Ectodermal cell (in vitro differentiated cells): ENCODE measurements at regions not wholly inside any gene's neighbourhood (a gene's known extent, or its start where the extent isn't known, plus 50 kb on each side); places are given as distances from the start of the nearest gene placed in this dataset.

ENCODE experiments used
- H3K27ac ChIP-seq: 2 replicates; pipeline ENCODE4 v1.7.0; 2013; ENCODE audit warnings: mild to moderate bottlenecking, low read depth, low read length; ENCODE audit not compliant: insufficient read depth, poor library complexity, severe bottlenecking
- H3K27me3 ChIP-seq: 2 replicates; pipeline ENCODE4 v1.7.0; 2013; ENCODE audit warnings: mild to moderate bottlenecking, low read length; ENCODE audit not compliant: insufficient read depth, control insufficient read depth, poor library complexity, severe bottlenecking
- H3K36me3 ChIP-seq: one replicate; pipeline ENCODE4 v1.7.0; 2013; ENCODE audit warnings: low read length; ENCODE audit not compliant: control insufficient read depth, insufficient read depth
- H3K4me1 ChIP-seq: one replicate; pipeline ENCODE4 v1.7.0; 2013; ENCODE audit warnings: low read length; ENCODE audit not compliant: control insufficient read depth, insufficient read depth
- H3K4me3 ChIP-seq: 2 replicates; pipeline ENCODE4 v1.7.0; 2013; ENCODE audit warnings: low read depth, low read length, control low read depth; ENCODE audit not compliant: insufficient read depth
- H3K9me3 ChIP-seq: 2 replicates; pipeline ENCODE4 v1.7.0; 2013; ENCODE audit warnings: mild to moderate bottlenecking, low read length, moderate library complexity; ENCODE audit not compliant: control insufficient read depth
- WGBS, 2 experiments: methylation state at CpG; one replicate each; pipeline ENCODE4 v1.1.7; 2013; ENCODE audit warnings: missing lambda C conversion rate in 2 of 2; 5-methylcytosine and 5-hydroxymethylcytosine counted together

DNA sequence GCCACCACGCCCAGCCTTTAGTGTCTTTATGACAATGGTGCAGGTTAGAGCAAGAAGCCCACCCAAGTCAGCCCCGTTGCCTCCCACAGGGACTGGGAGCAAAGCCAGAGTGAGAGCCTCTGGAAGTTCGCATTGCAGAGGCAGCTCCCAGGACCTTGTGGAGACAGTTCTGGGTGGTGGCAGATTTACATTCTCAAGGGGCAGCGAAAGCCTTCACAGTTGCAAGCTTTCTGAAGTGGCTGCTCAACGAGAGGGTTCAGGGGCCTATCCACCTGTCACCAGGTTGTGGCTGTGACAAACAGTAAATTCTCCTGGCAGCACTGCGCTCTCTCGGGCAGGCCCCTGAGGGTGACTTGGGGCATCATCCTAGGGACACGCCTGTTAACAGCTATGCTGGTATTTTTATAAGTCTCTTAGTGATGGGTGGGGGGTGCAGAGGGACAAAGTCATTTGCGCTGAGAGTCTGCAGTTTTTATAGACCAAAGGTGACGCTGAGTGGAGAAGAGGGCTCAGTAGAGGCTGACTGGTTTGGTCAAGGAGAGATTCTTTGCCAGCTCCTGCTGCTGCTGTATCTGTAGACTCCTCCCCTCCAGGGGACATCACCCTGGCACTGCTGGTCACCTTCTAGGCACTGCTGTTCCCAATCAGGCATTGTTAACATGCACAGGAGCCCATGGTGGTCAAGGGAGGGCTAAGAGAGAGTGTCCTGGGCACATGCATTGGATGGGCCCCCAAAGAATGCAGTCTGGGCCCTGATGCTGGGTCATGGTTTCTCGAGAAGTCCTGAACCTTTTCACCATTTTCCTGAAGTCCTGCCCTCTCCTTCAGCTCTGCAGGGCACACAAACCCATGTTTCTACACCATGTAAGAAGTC, 57.5 kb upstream of the KLF13 start:
- no peak overlapping the region for H3K27ac ChIP-seq
- 93 to 94% methylated on average over 11 of the region's 11 CpGs for WGBS, 2 experiments
- no peaks in the 10 kb centered on the region for H3K9me3 ChIP-seq
- H3K36me3 ChIP-seq: no peaks in the 10 kb centered on the region
- no peak overlapping the region for H3K4me3 ChIP-seq
- peaks cover 13% of the 10 kb centered on the region for H3K4me1 ChIP-seq
- H3K27me3 ChIP-seq: no peaks in the 10 kb centered on the region

GRCh38 chr15:31269816-31270575, 56.6 kb upstream of the KLF13 start:
- peaks cover 12% of the 10 kb centered on the region for H3K4me1 ChIP-seq
- no peak overlapping the region for H3K4me3 ChIP-seq
- H3K27me3 ChIP-seq: no peaks in the 10 kb centered on the region
- H3K27ac ChIP-seq: no peak overlapping the region
- H3K9me3 ChIP-seq: no peaks in the 10 kb centered on the region
- 92 to 96% methylated on average over 5 of the region's 5 CpGs for WGBS, 2 experiments
- H3K36me3 ChIP-seq: no peaks in the 10 kb centered on the region

GRCh38 chr15:31270767-31271166, 55.9 kb upstream of the KLF13 start:
- Histone ChIP-seq H3K36me3 (no peaks in the 10 kb centered on the region), H3K9me3 (no peaks in the 10 kb centered on the region), H3K4me1 (peaks cover 4% of the 10 kb centered on the region), H3K4me3 (no peak overlapping the region), H3K27me3 (no peaks in the 10 kb centered on the region), H3K27ac (no peak overlapping the region)
- WGBS, 2 experiments: 68 to 82% methylated on average over 2 of the region's 2 CpGs

GRCh38 chr15:31271224-31271635, 55.4 kb upstream of the KLF13 start:
- Histone ChIP-seq H3K4me1 (no peaks in the 10 kb centered on the region), H3K9me3 (no peaks in the 10 kb centered on the region), H3K27ac (no peak overlapping the region), H3K36me3 (no peaks in the 10 kb centered on the region), H3K4me3 (no peak overlapping the region), H3K27me3 (no peaks in the 10 kb centered on the region)
- WGBS, 2 experiments: 92 to 95% methylated on average over 10 of the region's 10 CpGs

GRCh38 chr15:31271711-31272557, 54.7 kb upstream of the KLF13 start:
- Histone ChIP-seq H3K36me3 (no peaks in the 10 kb centered on the region), H3K27me3 (no peaks in the 10 kb centered on the region), H3K4me3 (no peak overlapping the region), H3K27ac (no peak overlapping the region), H3K9me3 (no peaks in the 10 kb centered on the region), H3K4me1 (no peaks in the 10 kb centered on the region)
- WGBS, 2 experiments: 94% methylated on average over 12 of the region's 12 CpGs

GRCh38 chr15:31272558-31273257, 53.9 kb upstream of the KLF13 start:
- WGBS, 2 experiments: 92 to 94% methylated on average over 14 of the region's 14 CpGs
- H3K27me3 ChIP-seq: no peaks in the 10 kb centered on the region
- H3K27ac ChIP-seq: no peak overlapping the region
- no peaks in the 10 kb centered on the region for H3K9me3 ChIP-seq
- H3K36me3 ChIP-seq: no peaks in the 10 kb centered on the region
- H3K4me3 ChIP-seq: no peak overlapping the region
- H3K4me1 ChIP-seq: no peaks in the 10 kb centered on the region

GRCh38 chr15:31273258-31273941, 53.2 kb upstream of the KLF13 start:
- Histone ChIP-seq H3K9me3 (no peaks in the 10 kb centered on the region), H3K36me3 (no peaks in the 10 kb centered on the region), H3K27me3 (no peaks in the 10 kb centered on the region), H3K4me3 (no peak overlapping the region), H3K27ac (no peak overlapping the region), H3K4me1 (no peaks in the 10 kb centered on the region)
- 88% methylated on average over 20 of the region's 20 CpGs for WGBS, 2 experiments

DNA sequence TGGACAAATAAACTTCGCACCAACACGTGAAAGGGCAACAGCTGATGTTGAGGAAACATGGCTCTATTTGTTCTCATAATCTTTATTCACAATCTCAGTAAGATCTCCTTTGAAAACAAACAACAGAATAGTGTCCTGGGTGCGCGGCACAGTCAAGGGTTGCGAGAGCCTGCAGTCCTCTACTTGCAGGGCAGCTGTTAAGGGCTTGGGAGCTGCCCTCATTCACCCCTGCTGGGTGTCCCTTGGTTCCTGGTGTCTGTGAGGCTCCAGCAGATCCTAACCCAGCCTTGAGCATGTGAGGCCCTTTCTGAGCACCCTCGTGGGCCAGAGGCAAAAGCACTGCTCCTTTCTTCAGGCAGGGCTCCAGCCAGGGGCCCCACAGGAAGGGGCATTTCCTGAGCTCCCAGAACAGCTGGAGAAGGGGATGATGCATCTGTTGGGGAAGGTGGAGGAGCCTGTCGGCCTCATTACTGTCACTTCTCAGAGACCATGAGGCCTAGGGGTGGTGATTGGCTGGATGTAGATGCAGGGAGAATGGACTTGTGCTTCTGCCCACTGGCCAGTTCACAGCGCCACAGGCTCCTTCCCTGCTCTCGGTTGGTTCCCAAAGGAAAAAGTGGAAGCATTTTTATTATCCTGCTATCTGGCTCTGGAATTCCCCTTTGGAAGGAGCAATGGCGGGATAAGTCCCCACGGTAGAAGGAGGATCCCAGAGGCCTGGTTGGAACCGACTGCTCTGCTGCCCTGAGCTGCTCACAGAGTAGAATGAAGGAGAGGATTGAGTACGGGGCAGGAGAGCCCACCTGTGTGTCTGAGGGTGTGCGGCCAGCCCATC, 51.9 kb upstream of the KLF13 start:
- no peaks in the 10 kb centered on the region for H3K36me3 ChIP-seq
- peaks cover under 1% of the 10 kb centered on the region for H3K4me1 ChIP-seq
- WGBS, 2 experiments: 94% methylated on average over 14 of the region's 14 CpGs
- H3K27ac ChIP-seq: no peak overlapping the region
- H3K27me3 ChIP-seq: no peaks in the 10 kb centered on the region
- no peaks in the 10 kb centered on the region for H3K9me3 ChIP-seq
- H3K4me3 ChIP-seq: no peak overlapping the region
